ENCODE measurements at regions not wholly inside any gene's neighbourhood (a gene's known extent, or its start where the extent isn't known, plus 50 kb on each side); places are given as distances from the start of the nearest gene placed in this dataset.

DNA sequence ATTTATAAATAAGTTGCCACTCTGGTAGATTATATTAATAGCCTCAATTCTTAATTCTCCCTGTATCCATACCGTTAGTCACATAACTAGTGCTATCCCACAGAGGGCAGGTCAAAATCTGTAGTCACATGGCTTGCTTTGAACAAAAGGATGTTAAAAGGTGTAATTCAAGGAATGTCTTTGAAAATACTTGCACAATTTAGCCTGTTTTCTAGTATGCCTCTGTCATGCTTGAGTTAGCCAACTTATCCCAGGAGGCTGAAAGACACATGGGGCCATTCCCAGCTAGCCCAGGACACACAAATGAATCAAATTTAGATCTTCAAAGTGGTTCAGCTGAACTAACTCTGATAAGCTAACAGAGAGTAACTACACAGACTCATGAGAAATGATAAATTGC is 758.5 kb upstream of the NEGR1 start:
- TF ChIP-seq GATA2 (IDR thresholded peaks at IDR 0.05; ENCODE audit: low read depth, low read length): no peak
- no peak for TF ChIP-seq GATA3 (IDR thresholded peaks at IDR 0.05; ENCODE audit: low read depth, low read length)

Measured in SH-SY5Y (cell line).